ENCODE measurements at regions not wholly inside any gene's neighbourhood (a gene's known extent, or its start where the extent isn't known, plus 50 kb on each side); places are given as distances from the start of the nearest gene placed in this dataset.

- H3K9me3 ChIP-seq (replicated peaks; ENCODE audit: control insufficient read depth, insufficient read depth, low read length): no peaks in the 10 kb centered on the region; the same call in 2 of the 3 replicates
- FAIRE-seq: no peak
- no peak overlapping the region for H3K9ac ChIP-seq (ENCODE audit: control insufficient read depth, insufficient read depth, low read length)
- H3K79me2 ChIP-seq (ENCODE audit: control insufficient read depth, insufficient read depth, low read length): no peaks in the 10 kb centered on the region
- in situ Hi-C loops (cut with MboI) (no loop called here), intact Hi-C loops (cut with micrococcal nuclease; ENCODE audit: unreplicated experiment) (no loop called here)
- ChIA-PET SMC1A (ENCODE audit: uncharacterized antibody, unreplicated experiment) (no interaction called here), RAD21 (ENCODE audit: unreplicated experiment) (no interaction called here), POLR2A (no interaction called here), CTCF (no interaction called here)
- no peak overlapping the region for H3K4me2 ChIP-seq (ENCODE audit: control insufficient read depth, insufficient read depth)
- no peaks in the 10 kb centered on the region for H3K36me3 ChIP-seq (ENCODE audit: control insufficient read depth in 2 of 2, insufficient read depth in 2 of 2, low read length in 1 of 2)
- H3K4me1 ChIP-seq (ENCODE audit: control insufficient read depth, insufficient read depth, low read length): no peaks in the 10 kb centered on the region
- no peaks in the 10 kb centered on the region for H3K27me3 ChIP-seq (replicated peaks in 1 of 2; ENCODE audit: control insufficient read depth in 2 of 2, insufficient read depth in 2 of 2, low read length in 1 of 2)
- no peaks in the 10 kb centered on the region for H4K20me1 ChIP-seq (ENCODE audit: control insufficient read depth, insufficient read depth)
- no peak overlapping the region for H3K27ac ChIP-seq (ENCODE audit: control insufficient read depth, insufficient read depth)
- no peak overlapping the region for H3K4me3 ChIP-seq
- no TSS peak for BruUV-seq (replicated peaks)
- ATAC-seq: no peak
- 82% methylated on average over 7 of the region's 7 CpGs for WGBS (ENCODE audit: insufficient coverage, insufficient replicate concordance, low lambda C conversion rate, missing lambda C conversion rate)
- no peak overlapping the region for H2AFZ ChIP-seq (ENCODE audit: control insufficient read depth, low read depth, low read length)
- DNase-seq (ENCODE audit: low read depth, low spot score): no peak
- TF ChIP-seq PRDM15 (CRISPR knock-in tag; IDR thresholded peaks at IDR 0.05): no peak
- no peak for TF ChIP-seq BCL3 (IDR thresholded peaks at IDR 0.05; ENCODE audit: borderline replicate concordance, insufficient read depth, low read depth, low read length, poor library complexity, severe bottlenecking)
- TF ChIP-seq NFIC (IDR thresholded peaks at IDR 0.05; ENCODE audit: low read depth, low read length): no peak
- TF ChIP-seq KDM1A (IDR thresholded peaks at IDR 0.05; ENCODE audit: borderline replicate concordance): no peak
These were observed 1447.6 kb downstream of the UQCRFS1 start for GRCh38 chr19:27765397-27765796.
